HG03039 (cell line): ENCODE measurements at regions not wholly inside any gene's neighbourhood (a gene's known extent, or its start where the extent isn't known, plus 50 kb on each side); places are given as distances from the start of the nearest gene placed in this dataset.
"Not testable (repeated sequence)": the region's sequence is repeated elsewhere in the genome, so short reads cannot be mapped to it uniquely, and the experiment has no call there.

Source experiments
- ATAC-seq: cut with Tn5 transposase; IDR thresholded peaks from one replicate; pipeline ENCODE4 v1.9.1; 2021; ENCODE audit warnings: mild to moderate bottlenecking, moderate library complexity; ENCODE audit not compliant: unreplicated experiment

GRCh38 chr4:14152834-14153519 is 525.5 kb upstream of the BOD1L1 start:
- peak; percentile 74 for ATAC-seq

- no peak for ATAC-seq
Measured at GRCh38 chr4:14155803-14156202, 528.3 kb upstream of the BOD1L1 start.

GRCh38 chr4:14157262-14157661 is 529.7 kb upstream of the BOD1L1 start:
- peak; percentile 41 for ATAC-seq

GRCh38 chr4:14165222-14165920 is 537.8 kb upstream of the BOD1L1 start:
- ATAC-seq, result peak; percentile 99

- no peak for ATAC-seq
Measured at GRCh38 chr4:14167876-14168510, 540.5 kb upstream of the BOD1L1 start.

- peak; percentile 45 for ATAC-seq
Measured at GRCh38 chr4:14168919-14169318, 541.4 kb upstream of the BOD1L1 start.

GRCh38 chr4:14169460-14169859 is 541.9 kb upstream of the BOD1L1 start:
- ATAC-seq, result no peak

- ATAC-seq, result not testable (repeated sequence)
Measured at GRCh38 chr4:14169940-14170339, 542.4 kb upstream of the BOD1L1 start.

- no peak for ATAC-seq
Measured at GRCh38 chr4:14176613-14177012, 549.1 kb upstream of the BOD1L1 start.

GRCh38 chr4:14177987-14178386 is 550.5 kb upstream of the BOD1L1 start:
- ATAC-seq, result peak; percentile 91

GRCh38 chr4:14178421-14178820 is 550.9 kb upstream of the BOD1L1 start:
- peak; percentile 58 for ATAC-seq

- no peak for ATAC-seq
Measured at GRCh38 chr4:14180166-14180565, 552.6 kb upstream of the BOD1L1 start.

- no peak for ATAC-seq
Measured at GRCh38 chr4:14180983-14181601, 553.6 kb upstream of the BOD1L1 start.

GRCh38 chr4:14182148-14182547 is 554.6 kb upstream of the BOD1L1 start:
- no peak for ATAC-seq

GRCh38 chr4:14184265-14184664 is 556.7 kb upstream of the BOD1L1 start:
- no peak for ATAC-seq

GRCh38 chr4:14184767-14185166 is 557.2 kb upstream of the BOD1L1 start:
- no peak for ATAC-seq

GRCh38 chr4:14188214-14188613 is 560.7 kb upstream of the BOD1L1 start:
- ATAC-seq, result no peak

- no peak for ATAC-seq
Measured at GRCh38 chr4:14193601-14194000, 566.1 kb upstream of the BOD1L1 start.

- ATAC-seq, result no peak
Measured at GRCh38 chr4:14196131-14196530, 568.6 kb upstream of the BOD1L1 start.

GRCh38 chr4:14215116-14215770 is 587.7 kb upstream of the BOD1L1 start:
- ATAC-seq, result no peak

GRCh38 chr4:14217401-14217800 is 589.9 kb upstream of the BOD1L1 start:
- ATAC-seq, result no peak
